SJCRH30 (cell line): ENCODE measurements at regions not wholly inside any gene's neighbourhood (a gene's known extent, or its start where the extent isn't known, plus 50 kb on each side); places are given as distances from the start of the nearest gene placed in this dataset.
"Not testable (repeated sequence)": the region's sequence is repeated elsewhere in the genome, so short reads cannot be mapped to it uniquely, and the experiment has no call there.

Experiments
- DNase-seq, 2 experiments: peaks; one replicate each; pipeline ENCODE4 v3.0.0-alpha.2; 2015 to 2020
- H3K27ac ChIP-seq: fragments of 250-450 bp; sonication (Bioruptor Pico); 2 replicates; pipeline ENCODE4 v1.5.1; 2020; ENCODE audit warnings: mild to moderate bottlenecking, moderate library complexity
- H3K27me3 ChIP-seq: fragments of 250-450 bp; sonication (Bioruptor Pico); 2 replicates; pipeline ENCODE4 v1.5.1; 2020; ENCODE audit warnings: mild to moderate bottlenecking, moderate library complexity
- H3K36me3 ChIP-seq: fragments of 250-450 bp; sonication (Bioruptor Pico); 2 replicates; pipeline ENCODE4 v1.5.1; 2020; ENCODE audit warnings: mild to moderate bottlenecking, moderate library complexity
- H3K4me1 ChIP-seq: fragments of 250-450 bp; sonication (Bioruptor Pico); 2 replicates; pipeline ENCODE4 v1.5.1; 2020; ENCODE audit warnings: mild to moderate bottlenecking, moderate library complexity
- H3K4me3 ChIP-seq: fragments of 250-450 bp; sonication (Bioruptor Pico); 2 replicates; pipeline ENCODE4 v1.5.1; 2020; ENCODE audit warnings: mild to moderate bottlenecking, moderate library complexity
- H3K9me3 ChIP-seq: fragments of 250-450 bp; sonication (Bioruptor Pico); replicated peaks from 2 replicates; pipeline ENCODE4 v1.5.1; 2020; ENCODE audit warnings: mild to moderate bottlenecking, moderate library complexity

- no peak for DNase-seq
- no peak overlapping the region for H3K27ac ChIP-seq
- H3K9me3 ChIP-seq: no peaks in the 10 kb centered on the region
Measured at GRCh38 chr18:41899535-41899934, 55.5 kb upstream of the PIK3C3 start.

DNA sequence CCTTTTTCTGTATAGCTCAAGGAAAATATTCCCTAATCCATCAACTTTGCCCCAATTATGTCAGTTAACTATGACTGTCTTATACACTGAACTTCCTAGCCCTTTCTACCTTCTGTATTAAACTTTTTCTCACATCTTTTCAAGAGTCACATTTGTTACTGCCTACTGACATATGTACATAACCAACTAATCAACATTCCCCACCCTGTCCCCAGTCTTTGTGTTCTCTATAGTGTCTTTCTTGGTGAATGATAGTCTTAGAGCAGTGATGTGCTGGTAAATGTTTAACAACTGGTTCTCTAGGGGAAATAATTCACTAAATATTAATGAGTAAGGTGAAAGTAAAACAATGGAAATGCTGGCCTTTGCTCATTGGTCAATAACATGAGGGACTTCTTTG lies 61.6 kb upstream of the PIK3C3 start:
- DNase-seq: no peak
- Histone ChIP-seq H3K36me3 (no peaks in the 10 kb centered on the region), H3K27me3 (no peaks in the 10 kb centered on the region), H3K4me1 (no peaks in the 10 kb centered on the region), H3K9me3 (no peaks in the 10 kb centered on the region), H3K27ac (no peak overlapping the region), H3K4me3 (no peak overlapping the region)

More at GRCh38 chr18:41899535-41899934, 55.5 kb upstream of the PIK3C3 start:
- Histone ChIP-seq H3K27me3 (no peaks in the 10 kb centered on the region), H3K4me1 (no peaks in the 10 kb centered on the region), H3K36me3 (no peaks in the 10 kb centered on the region), H3K4me3 (no peak overlapping the region)

DNA sequence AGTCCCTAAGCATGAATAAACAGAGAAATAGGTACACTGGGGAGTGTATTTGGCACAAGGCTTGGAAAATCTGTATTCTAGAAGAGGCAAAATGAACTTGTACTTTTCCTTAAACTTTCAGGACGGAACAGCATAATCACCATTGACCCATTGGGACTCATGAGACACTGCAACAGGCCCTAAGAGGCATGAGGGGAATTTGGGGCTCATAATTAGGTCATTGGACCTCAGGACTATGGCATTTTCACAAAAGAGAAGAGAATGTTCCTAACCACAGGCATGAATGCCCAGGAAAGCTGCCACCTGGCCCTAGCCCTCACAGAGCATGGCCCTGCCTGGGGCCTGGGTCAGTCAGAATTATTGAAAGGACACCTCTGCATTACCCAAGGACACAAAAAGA lies 67.9 kb upstream of the PIK3C3 start:
- peak; percentile 20 to 26 for DNase-seq
- Histone ChIP-seq H3K4me1 (peaks cover 6% of the 10 kb centered on the region), H3K27me3 (no peaks in the 10 kb centered on the region), H3K36me3 (no peaks in the 10 kb centered on the region), H3K27ac (peak overlapping the region; percentile 33; the same call in 1 of the 2 replicates), H3K9me3 (no peaks in the 10 kb centered on the region), H3K4me3 (no peak overlapping the region)

- H3K36me3 ChIP-seq: no peaks in the 10 kb centered on the region
- no peaks in the 10 kb centered on the region for H3K9me3 ChIP-seq
- H3K4me1 ChIP-seq: peaks cover 6% of the 10 kb centered on the region
- H3K27ac ChIP-seq: no peak overlapping the region
- H3K27me3 ChIP-seq: no peaks in the 10 kb centered on the region
- H3K4me3 ChIP-seq: no peak overlapping the region
- DNase-seq: no peak
Measured at GRCh38 chr18:41886126-41886807, 68.8 kb upstream of the PIK3C3 start.

- no peak overlapping the region for H3K4me3 ChIP-seq
- H3K36me3 ChIP-seq: no peaks in the 10 kb centered on the region
- no peaks in the 10 kb centered on the region for H3K4me1 ChIP-seq
- no peak for DNase-seq
- H3K27me3 ChIP-seq: no peaks in the 10 kb centered on the region
- no peaks in the 10 kb centered on the region for H3K9me3 ChIP-seq
- H3K27ac ChIP-seq: no peak overlapping the region
Measured at GRCh38 chr18:41881285-41881684, 73.7 kb upstream of the PIK3C3 start.

DNA sequence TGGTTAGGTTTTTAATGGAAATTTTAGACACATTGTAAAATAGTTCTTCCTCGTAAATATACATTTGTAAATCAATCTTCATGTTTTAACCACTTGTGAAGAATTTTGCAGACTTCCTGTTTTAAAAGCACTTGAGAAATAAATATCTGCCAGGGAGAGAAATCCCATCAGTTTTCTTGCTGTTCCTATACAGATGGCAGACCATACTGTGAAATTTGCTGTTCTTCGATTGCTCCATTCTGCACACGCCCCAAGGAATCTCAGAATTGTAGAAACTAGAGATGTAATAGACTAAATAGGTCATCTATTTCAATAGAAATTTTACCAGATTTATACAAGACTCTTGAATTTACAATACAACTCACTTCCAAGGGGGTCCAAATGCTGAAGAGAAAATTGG lies 75.8 kb upstream of the PIK3C3 start:
- H3K9me3 ChIP-seq: no peaks in the 10 kb centered on the region
- DNase-seq: no peak
- H3K4me1 ChIP-seq: peaks cover 7% of the 10 kb centered on the region
- no peak overlapping the region for H3K4me3 ChIP-seq
- no peaks in the 10 kb centered on the region for H3K36me3 ChIP-seq
- no peaks in the 10 kb centered on the region for H3K27me3 ChIP-seq
- no peak overlapping the region for H3K27ac ChIP-seq

GRCh38 chr18:41875094-41875780 lies 79.8 kb upstream of the PIK3C3 start:
- H3K27me3 ChIP-seq: no peaks in the 10 kb centered on the region
- DNase-seq: peak; percentile 19 to 51
- H3K9me3 ChIP-seq: no peaks in the 10 kb centered on the region

GRCh38 chr18:41873730-41874129 lies 81.3 kb upstream of the PIK3C3 start:
- H3K27me3 ChIP-seq: no peaks in the 10 kb centered on the region
- no peak overlapping the region for H3K4me3 ChIP-seq
- no peaks in the 10 kb centered on the region for H3K9me3 ChIP-seq
- H3K36me3 ChIP-seq: no peaks in the 10 kb centered on the region
- no peak overlapping the region for H3K27ac ChIP-seq
- H3K4me1 ChIP-seq: peaks cover 7% of the 10 kb centered on the region
- no peak for DNase-seq

More at GRCh38 chr18:41875094-41875780, 79.8 kb upstream of the PIK3C3 start:
- Histone ChIP-seq H3K4me3 (no peak overlapping the region), H3K4me1 (peaks cover 7% of the 10 kb centered on the region), H3K27ac (no peak overlapping the region), H3K36me3 (no peaks in the 10 kb centered on the region)

DNA sequence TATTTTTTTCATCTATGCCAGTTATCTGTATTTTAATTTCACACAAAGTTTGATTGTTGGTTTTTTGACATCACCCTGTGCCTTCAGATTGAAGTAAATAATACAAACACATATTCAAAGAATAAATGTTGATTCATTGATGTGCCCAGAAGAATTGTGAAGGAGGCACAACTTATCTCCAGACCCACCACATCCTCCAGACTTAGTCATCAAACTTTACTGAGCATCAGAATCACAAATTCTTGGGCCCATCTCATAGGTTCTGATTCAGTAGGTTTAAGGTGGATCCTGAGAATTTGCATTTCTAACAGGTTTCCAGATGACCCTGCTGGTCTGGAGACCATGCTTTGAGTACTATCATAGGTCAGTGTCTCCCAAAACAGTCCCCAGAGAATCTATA lies 82.8 kb upstream of the PIK3C3 start:
- Histone ChIP-seq H3K36me3 (no peaks in the 10 kb centered on the region), H3K9me3 (no peaks in the 10 kb centered on the region), H3K4me1 (peaks cover 7% of the 10 kb centered on the region), H3K27me3 (no peaks in the 10 kb centered on the region), H3K4me3 (no peak overlapping the region), H3K27ac (no peak overlapping the region)
- DNase-seq: no peak

DNA sequence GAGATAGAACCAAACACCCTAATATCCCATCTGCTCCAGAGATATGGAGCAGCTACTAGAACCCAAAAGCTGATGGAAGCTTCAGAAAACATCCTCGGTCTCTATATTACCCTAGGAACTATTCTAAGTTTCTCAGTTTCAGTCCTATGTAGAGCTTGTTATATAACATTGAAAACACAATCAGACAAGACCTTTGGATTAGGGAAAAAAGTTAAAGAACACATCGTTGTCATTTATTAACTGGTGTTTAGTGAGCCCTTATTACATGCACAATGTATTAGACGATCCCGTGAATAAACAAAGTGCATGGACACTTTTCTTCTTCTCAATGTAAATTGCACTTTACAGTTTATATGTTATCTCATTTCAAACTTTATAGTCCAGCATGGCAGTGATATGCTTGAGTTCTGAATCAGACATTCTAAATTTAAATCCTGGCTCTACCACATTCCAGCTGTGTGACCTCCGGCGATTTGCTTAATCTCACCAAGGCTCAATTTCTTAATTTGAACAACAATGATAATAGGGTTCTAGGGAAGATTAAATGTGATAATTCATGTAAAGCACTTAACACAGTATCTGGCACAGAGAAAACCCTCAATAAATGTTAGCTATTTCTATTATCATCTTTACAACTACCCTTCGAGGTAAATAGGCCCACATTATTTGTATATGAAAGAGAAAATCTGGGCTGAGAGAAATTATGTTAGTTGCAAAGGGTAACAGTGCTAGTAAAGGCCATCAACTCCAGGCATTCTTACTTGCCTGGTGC lies 83.6 kb upstream of the PIK3C3 start:
- H3K27ac ChIP-seq: no peak overlapping the region
- H3K4me1 ChIP-seq: peaks cover 7% of the 10 kb centered on the region
- no peaks in the 10 kb centered on the region for H3K27me3 ChIP-seq
- no peak for DNase-seq
- no peaks in the 10 kb centered on the region for H3K9me3 ChIP-seq
- H3K36me3 ChIP-seq: no peaks in the 10 kb centered on the region
- H3K4me3 ChIP-seq: no peak overlapping the region

DNA sequence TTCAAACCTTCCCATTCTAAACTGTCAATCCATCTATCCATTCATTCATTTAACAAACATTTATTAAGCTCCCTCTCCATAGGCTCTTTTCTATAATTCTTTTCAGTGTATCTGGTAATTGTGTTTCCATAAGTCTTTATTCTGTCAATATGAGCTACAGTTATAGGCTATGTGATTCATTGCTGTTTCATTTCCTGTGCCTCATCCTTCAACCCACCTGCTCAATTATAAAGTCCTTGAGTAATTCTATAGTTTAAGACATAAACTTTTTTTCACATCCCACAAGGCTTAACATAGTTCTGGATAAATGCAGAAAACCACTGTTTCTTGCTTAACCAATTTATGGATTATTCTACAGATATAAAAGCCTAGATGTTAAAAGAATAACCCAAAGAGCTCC lies 84.2 kb upstream of the PIK3C3 start:
- DNase-seq: no peak
- no peak overlapping the region for H3K4me3 ChIP-seq
- H3K36me3 ChIP-seq: no peaks in the 10 kb centered on the region
- H3K4me1 ChIP-seq: peaks cover 7% of the 10 kb centered on the region
- no peaks in the 10 kb centered on the region for H3K27me3 ChIP-seq
- H3K27ac ChIP-seq: no peak overlapping the region
- no peaks in the 10 kb centered on the region for H3K9me3 ChIP-seq

DNA sequence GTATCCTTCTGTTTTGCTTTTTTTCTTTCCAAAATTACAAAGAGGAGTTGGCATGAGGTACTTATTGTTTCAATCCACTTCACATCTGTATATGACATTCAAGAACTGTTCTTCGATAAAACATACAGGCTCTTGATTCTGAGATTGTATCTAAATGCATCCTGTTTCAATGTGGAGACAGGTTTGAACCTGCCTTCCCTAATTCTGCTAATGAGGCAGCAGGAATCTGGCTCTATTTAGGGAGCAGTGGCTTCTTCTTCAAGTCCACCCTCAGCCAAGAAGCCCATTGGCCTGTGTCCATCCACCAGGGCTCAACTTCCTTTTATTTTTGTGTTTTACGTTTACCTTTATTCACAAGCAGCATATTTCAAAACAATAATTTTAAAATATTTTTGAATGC lies 84.8 kb upstream of the PIK3C3 start:
- H3K36me3 ChIP-seq: no peaks in the 10 kb centered on the region
- no peak overlapping the region for H3K4me3 ChIP-seq
- no peak overlapping the region for H3K27ac ChIP-seq
- no peaks in the 10 kb centered on the region for H3K9me3 ChIP-seq
- H3K4me1 ChIP-seq: peaks cover 4% of the 10 kb centered on the region
- H3K27me3 ChIP-seq: no peaks in the 10 kb centered on the region
- DNase-seq: no peak

DNA sequence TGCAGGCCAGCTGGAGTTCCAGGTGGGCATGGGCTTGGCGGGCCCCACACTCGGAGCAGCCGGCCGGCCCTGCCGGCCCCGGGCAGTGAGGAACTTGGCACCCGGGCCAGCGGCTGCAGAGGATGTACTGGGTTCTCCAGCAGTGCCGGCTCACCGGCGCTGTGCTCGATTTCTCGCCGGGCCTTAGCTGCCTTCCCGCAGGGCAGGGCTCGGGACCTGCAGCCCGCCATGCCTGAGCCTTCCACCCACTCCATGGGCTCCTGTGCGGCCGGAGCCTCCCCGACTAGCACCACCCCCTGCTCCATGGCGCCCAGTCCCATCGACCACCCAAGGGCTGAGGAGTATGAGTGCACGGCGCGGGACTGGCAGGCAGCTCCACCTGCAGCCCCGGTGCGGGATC lies 89.2 kb upstream of the PIK3C3 start:
- H3K4me1 ChIP-seq, H3K27me3 ChIP-seq, H3K36me3 ChIP-seq, H3K27ac ChIP-seq, DNase-seq, H3K4me3 ChIP-seq, H3K9me3 ChIP-seq: not testable (repeated sequence)

- Histone ChIP-seq H3K4me1 (no peaks in the 10 kb centered on the region), H3K27ac (no peak overlapping the region), H3K27me3 (no peaks in the 10 kb centered on the region), H3K9me3 (no peaks in the 10 kb centered on the region), H3K36me3 (no peaks in the 10 kb centered on the region), H3K4me3 (no peak overlapping the region)
- DNase-seq: no peak
Measured at GRCh38 chr18:41864216-41864615, 90.8 kb upstream of the PIK3C3 start.

- Histone ChIP-seq H3K27me3 (no peaks in the 10 kb centered on the region), H3K36me3 (no peaks in the 10 kb centered on the region), H3K9me3 (no peaks in the 10 kb centered on the region), H3K4me3 (no peak overlapping the region), H3K4me1 (no peaks in the 10 kb centered on the region), H3K27ac (no peak overlapping the region)
- DNase-seq: no peak
Measured at GRCh38 chr18:41862921-41863320, 92.1 kb upstream of the PIK3C3 start.
